GM12875 (cell line): ENCODE measurements at regions not wholly inside any gene's neighbourhood (a gene's known extent, or its start where the extent isn't known, plus 50 kb on each side); places are given as distances from the start of the nearest gene placed in this dataset.
"Not testable (repeated sequence)": the region's sequence is repeated elsewhere in the genome, so short reads cannot be mapped to it uniquely, and the experiment has no call there.

Experiments used
- H3K4me3 ChIP-seq: one replicate; pipeline ENCODE4 v1.5.1; 2011; ENCODE audit warnings: low read depth, low read length, control low read depth
- TF ChIP-seq, protein P1 (sequence below): IDR thresholded peaks from 2 replicates; pipeline ENCODE4 v1.5.1; 2011; ENCODE audit warnings: low read depth, mild to moderate bottlenecking, control low read depth, inconsistent platforms, low read length, moderate library complexity, borderline replicate concordance; ENCODE audit not compliant: insufficient read depth

DNA sequence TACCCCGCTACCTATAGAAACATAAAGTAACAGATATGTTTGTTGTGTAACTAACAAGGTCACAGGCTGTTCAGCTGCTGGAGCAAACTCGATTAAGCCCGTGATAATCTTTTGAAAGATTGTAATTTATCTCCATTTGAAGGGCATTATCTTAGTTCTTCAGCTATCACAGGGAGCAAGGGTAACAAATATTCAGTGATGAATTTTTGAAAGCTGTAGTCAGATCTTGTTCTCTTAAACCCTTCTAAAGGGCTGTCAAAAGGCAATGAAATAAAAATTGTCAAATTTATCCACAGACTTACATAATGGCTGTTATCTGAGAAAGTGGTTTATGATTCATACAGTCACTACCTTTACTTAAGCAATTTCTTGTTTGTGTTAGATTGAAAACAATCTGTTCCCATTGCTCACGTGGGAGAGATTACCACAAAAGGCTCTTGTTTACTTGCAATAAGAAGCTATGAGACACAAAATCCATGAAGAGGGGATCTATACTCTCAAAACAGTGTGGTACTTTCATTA lies 78.3 kb upstream of the ZNF608 start:
- H3K4me3 ChIP-seq: no peak overlapping the region
- TF ChIP-seq, protein P1, sequence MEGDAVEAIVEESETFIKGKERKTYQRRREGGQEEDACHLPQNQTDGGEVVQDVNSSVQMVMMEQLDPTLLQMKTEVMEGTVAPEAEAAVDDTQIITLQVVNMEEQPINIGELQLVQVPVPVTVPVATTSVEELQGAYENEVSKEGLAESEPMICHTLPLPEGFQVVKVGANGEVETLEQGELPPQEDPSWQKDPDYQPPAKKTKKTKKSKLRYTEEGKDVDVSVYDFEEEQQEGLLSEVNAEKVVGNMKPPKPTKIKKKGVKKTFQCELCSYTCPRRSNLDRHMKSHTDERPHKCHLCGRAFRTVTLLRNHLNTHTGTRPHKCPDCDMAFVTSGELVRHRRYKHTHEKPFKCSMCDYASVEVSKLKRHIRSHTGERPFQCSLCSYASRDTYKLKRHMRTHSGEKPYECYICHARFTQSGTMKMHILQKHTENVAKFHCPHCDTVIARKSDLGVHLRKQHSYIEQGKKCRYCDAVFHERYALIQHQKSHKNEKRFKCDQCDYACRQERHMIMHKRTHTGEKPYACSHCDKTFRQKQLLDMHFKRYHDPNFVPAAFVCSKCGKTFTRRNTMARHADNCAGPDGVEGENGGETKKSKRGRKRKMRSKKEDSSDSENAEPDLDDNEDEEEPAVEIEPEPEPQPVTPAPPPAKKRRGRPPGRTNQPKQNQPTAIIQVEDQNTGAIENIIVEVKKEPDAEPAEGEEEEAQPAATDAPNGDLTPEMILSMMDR: no peak

DNA sequence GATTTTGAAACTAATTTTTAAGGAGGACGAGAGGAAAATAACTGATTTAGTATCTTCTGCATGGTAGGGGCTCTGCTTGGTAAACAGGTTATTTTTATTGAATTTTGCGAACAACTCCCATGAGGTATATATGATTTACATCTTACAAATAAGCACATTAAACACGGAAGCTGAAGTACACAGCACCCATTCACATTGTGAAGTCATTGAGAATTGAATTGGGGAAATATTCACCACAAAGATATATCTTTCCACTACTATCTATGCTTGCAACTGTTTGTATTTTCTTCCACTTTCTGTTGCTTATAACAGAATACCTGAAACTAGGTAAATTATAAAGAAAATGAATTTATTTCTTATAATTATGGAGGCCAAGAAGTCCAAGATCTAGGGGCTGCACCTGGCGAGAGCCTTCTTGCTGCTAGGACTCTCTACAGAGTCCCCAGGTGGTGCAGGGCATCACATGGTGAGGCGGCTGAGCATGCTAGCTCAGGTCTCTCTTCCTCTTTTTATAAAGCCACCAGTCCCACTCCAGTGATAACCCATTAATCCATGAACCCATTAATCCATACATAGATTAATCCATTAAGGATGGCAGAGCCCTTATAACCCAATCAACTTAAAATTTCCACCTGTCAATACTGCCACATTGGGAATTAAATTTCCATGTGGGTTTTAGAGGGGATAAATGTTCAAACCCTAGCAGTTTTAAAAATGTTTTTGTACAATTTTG lies 79.0 kb upstream of the ZNF608 start:
- no peak overlapping the region for H3K4me3 ChIP-seq
- TF ChIP-seq, protein P1: no peak

DNA sequence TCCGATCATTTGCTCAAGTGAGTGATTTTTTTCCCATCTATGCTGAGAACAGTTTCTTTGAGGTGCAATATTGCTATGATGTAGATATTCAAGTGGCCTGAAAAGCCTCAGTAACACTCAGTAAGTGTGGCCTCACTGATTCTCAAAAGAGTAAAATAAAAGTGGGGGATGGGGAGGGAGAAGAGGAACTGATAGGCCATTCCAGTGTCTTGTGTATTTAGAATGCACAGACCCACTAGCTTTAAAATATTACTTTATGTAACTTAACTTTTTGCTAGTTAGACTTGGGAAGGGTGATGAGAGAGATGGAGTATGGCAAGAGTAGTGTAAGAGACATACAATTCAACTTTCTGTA lies 79.5 kb upstream of the ZNF608 start:
- H3K4me3 ChIP-seq: no peak overlapping the region
- TF ChIP-seq, protein P1: no peak

DNA sequence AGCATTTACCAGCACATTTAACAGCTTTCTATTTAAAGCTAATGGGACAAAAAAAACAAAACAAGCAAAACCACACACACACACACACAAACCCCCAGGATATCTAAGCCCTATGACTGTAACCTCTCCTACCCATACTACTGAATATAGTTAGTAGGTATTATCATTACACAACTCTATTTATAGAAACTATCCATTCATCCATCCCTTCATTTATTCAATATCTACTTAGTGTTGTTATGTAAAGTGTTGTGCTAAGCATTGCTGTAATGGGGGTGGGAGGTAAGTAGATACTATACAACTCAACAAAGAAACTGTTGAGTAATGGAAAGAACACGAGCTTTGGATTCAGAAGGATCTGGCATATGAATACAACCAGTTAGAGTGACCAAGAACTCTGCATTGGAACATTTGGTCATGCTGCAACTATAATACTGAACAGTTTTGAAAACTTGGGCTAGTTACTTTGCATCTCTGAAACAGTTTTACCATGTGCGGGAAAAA lies 82.3 kb upstream of the ZNF608 start:
- no peak overlapping the region for H3K4me3 ChIP-seq
- TF ChIP-seq, protein P1: no peak

DNA sequence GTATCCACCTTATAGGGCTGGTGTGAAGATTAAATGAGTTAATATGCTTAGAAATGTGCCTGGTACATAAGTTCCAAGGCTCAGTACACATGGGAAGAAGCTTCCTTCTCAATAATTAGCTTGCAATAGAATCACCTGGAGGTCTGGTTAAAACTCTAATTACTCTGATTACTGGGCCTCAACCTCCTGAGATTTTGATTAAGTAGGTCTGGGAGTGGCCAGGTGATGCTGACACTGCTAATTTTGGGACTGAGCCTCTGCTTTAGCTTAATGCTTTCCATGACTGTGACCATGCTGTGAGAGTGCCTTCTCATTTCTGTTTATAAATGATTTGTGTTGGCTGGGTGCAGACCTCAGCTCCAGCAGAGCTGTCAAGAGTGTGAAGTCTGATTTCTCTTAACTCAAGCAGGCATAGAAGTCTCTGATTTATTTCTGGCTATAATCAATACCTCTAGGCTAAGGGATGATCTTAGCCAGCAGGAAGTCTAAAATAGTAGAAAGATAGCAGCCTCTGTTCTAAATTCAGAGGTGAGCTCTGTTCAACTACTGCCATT lies 85.3 kb upstream of the ZNF608 start:
- no peak overlapping the region for H3K4me3 ChIP-seq
- TF ChIP-seq, protein P1: no peak

DNA sequence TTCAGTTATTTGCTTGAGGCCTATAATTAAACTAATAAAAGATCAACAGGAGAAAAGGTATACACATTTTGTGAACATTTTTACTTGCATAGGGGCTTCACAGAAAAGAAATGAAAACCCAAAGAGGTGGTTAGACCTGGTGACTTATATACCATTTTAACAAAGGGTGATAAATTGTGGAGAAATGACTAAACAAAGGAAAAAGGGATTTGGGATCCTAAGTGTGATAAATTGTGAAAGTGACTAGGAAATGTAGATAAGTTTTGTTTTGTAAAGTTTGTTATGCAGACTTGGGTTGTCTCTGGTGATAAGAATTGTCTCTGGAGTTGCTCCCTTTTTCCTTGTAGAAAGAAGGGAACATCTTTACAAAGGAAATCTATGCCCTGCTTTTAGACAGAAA lies 86.1 kb upstream of the ZNF608 start:
- H3K4me3 ChIP-seq: no peak overlapping the region
- TF ChIP-seq, protein P1: no peak

DNA sequence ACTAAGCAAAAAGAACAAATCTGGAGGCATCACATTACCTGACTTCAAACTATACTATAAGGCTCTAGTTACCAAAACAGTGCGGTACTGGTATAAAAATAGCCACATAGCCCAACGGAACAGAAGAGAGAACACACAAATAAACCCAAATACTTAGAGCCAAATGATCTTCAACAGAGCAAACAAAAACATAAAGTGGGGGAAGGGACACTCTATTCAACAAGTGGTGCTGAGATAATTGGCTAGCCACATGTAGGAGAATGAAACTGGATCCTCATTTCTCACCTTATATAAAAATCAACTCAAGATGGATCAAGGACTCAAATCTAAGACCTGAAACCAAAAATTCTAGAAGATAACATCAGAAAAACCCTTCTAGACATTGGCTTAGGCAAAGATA lies 89.9 kb upstream of the ZNF608 start:
- H3K4me3 ChIP-seq: not testable (repeated sequence)
